Ecto neural progenitor cell (in vitro differentiated cells): ENCODE measurements at regions not wholly inside any gene's neighbourhood (a gene's known extent, or its start where the extent isn't known, plus 50 kb on each side); places are given as distances from the start of the nearest gene placed in this dataset.
"Not testable (repeated sequence)": the region's sequence is repeated elsewhere in the genome, so short reads cannot be mapped to it uniquely, and the experiment has no call there.

Source experiments
- DNase-seq: peaks from one replicate; pipeline ENCODE4 v3.0.0-alpha.2; 2018; ENCODE audit warnings: low spot score

DNA sequence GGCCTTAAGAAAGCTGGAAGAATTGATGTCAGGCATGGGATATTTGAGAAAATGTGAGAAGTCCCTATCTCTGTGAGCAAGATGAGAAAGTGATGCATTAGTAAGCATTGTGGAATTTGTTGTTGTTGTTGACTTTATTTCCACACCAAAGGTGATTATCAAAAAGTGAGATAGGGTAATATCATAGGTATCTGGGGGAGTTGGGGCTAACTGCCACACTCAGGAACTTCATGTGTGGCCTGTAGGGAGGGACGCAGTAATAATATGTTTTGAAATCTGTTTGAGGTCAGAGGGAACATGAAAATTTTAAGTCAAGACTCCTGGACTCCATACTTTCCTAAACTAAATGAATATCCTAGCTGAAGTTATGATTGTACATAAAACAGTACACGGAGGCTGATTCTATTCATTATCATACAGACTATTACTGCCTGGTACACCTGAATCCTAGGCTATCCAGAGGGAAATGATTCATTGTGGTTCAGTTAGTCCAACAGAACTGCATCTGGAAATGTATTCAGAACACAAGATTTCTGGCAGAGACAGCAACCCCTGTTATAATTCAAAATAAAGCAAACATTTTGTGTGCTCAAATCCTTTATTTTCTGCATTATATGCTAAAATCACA, 304.8 kb downstream of the CPS1 start:
- no peak for DNase-seq

DNA sequence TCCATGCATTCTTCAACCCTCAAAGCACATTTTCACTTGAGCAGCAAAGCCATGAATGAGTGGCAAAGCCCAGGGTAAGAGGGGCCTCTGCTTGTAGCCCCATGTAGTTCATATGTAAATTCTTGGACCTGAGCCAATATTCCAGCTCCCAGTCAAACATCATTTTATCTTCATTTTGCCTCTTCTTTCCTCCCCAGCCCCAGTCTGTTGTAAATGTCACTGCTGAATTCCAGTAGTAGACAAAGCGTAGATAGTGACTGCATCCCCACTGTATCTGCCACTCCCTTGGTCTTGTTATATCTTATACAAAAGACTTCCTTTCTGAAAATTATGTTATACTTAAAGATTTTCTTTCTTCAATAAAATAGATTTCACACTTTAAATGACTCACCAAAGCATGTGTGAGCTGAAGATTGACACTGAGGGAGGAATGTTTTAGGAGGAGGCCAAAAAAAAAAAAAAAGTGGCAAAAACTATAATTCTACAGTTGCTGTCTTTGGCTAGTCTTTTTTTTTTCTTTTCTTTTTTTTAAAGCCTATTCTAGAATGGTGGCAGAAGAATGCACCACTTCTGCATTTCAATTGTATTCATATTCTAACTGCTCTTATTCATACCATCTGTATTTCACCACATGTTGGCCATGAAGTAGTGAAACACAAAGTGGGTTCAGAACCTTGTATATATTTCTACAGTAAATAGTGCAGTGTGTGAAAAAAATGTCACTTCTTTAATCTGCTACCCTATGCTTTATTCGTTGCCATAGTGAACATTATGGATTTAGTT, 306.1 kb downstream of the CPS1 start:
- DNase-seq = no peak

DNA sequence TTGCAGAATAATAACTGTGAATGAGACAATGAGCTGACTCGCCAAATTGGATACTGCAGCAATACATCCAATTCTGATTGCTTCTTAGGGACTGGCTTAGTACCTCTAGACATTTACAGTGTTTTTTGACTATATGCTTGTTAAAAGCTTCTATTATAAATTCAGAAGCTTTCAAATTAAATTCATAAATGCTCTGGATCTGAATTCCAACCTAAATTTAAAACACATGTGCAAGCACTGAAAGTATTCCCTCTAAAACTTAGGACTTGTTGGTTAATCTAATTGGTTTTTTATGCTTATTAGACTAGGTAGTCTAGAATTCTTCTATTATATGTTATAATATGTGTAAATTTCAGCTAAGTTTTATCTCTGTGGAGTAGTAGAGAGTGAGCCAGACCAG, 306.9 kb downstream of the CPS1 start:
- DNase-seq = no peak

- DNase-seq = not testable (repeated sequence)
Measured at GRCh38 chr2:210871566-210871965, 315.2 kb downstream of the CPS1 start.

DNA sequence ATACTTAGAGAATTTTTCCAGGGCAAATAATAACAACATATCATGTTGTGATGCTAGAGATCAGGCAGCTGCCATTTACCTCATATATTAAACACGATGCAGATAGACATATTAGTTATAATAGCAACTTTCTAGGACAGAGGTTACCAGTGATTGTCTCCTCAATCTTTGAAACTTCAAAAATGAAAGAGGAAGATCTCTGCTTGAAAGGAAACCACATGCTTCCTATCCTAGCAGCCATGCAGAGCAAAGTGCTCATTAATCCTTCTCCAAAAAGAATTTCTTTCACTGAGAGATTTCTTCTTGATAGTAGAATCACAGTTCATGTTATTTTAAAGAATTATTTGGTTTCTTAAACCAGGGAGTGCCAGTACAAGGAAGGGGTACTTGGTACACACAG, 317.2 kb downstream of the CPS1 start:
- no peak for DNase-seq

- DNase-seq = no peak
Measured at GRCh38 chr2:210884227-210884626, 327.8 kb downstream of the CPS1 start.

- no peak for DNase-seq
Measured at GRCh38 chr2:210888035-210888434, 331.6 kb downstream of the CPS1 start.

GRCh38 chr2:210895132-210895531, 338.7 kb downstream of the CPS1 start:
- peak; percentile 47 for DNase-seq

DNA sequence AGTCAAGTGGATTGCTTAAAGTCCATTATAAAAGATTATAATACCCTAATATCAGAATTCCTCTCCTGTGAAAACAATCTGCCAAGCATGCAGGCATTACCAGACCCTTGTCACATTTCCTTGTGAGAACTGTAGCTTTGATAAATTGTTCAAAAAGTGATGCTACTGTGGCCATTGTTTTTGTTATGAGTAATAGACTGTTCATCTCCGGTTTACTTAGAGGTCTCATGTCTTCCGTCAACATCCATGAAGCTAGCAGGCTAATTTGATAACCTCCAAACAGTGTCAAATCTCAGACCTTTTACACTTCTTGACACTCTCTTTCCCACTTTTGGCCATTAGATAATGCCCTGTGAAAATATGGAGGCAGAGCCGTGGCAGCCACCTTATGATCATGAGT, 342.7 kb downstream of the CPS1 start:
- no peak for DNase-seq

DNA sequence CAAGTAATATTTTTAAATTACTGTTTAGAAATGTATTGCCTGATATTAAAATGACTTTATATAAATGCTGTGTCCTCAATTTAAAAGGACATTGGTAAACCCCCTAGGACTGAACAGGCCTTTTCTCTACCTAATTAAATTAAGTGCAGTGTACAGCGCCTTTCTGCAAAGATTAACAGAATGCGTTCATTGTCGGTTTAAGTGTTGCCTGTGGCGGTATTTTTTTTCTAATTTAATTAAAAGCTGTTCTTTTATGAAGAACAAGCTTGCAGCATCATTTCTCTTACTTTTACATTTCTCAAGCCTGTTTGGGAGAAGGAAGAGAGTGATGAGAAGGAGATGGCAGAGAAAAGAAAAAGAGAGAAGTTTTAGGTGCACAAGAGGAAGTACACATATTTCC, 344.9 kb downstream of the CPS1 start:
- no peak for DNase-seq

GRCh38 chr2:210912779-210913178, 356.4 kb downstream of the CPS1 start:
- DNase-seq = no peak

DNA sequence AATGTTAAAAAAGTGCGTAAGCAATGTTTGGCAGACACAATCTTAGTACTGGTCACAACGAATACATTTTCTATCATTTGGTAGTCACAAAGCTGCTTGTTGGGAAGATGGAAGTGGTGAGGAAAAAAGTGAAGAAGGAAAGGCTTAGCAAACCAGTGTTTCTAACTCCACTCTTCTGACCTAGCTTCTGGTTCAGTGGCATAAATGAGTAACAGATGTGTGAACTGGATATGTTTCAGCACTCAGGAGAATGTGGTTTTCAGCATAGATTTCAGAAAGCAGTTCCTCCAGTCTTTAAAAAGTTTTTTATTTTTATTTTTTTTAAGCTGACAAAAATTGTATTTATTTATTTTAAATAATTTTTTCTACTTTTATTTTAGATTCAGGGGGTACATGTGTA, 357.1 kb downstream of the CPS1 start:
- DNase-seq = no peak

- DNase-seq = no peak
Measured at GRCh38 chr2:210915912-210916311, 359.5 kb downstream of the CPS1 start.

GRCh38 chr2:210917465-210917864, 361.1 kb downstream of the CPS1 start:
- DNase-seq = no peak

- DNase-seq = no peak
Measured at GRCh38 chr2:210919128-210919527, 362.7 kb downstream of the CPS1 start.

- no peak for DNase-seq
Measured at GRCh38 chr2:210922419-210922818, 366.0 kb downstream of the CPS1 start.

DNA sequence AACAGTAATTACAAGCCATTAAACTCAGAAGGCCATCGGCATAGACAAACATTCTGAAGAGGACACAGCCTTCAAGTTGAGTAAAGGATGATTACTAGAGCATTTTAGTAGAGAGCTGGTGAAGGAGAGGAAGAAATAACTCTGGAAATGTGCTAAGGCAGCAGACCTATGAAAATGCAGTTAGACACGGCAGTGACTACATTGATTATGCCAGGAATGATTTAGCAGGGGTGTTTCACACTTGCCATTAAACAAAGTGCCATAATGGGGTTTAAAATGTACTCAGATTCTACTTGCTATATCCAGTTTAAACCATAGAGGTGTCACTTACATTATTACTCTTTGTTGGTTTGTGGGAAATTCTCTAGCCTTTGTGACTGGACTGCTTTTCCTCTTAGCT, 372.3 kb downstream of the CPS1 start:
- DNase-seq = no peak

- no peak for DNase-seq
Measured at GRCh38 chr2:210938228-210938627, 381.8 kb downstream of the CPS1 start.

DNA sequence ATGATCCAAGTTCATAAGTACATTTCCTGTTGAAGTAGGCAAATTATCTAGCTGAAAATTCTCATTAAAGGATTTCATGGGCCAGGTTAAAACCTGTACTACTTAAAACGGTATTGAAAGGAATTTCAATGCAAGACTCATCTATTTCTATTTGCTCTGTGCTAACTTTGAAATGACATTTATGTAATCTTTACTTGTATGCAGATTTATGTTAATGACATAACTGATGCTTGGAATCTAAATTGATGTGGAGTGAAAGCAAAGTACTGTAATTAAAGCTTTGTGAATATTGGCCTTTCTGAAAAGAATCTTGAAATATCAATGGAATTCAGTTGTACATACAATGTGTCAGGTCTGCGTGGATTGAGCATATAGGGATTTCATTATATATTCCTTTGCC, 390.0 kb downstream of the CPS1 start:
- DNase-seq = no peak

- DNase-seq = not testable (repeated sequence)
Measured at GRCh38 chr2:210950434-210951060, 394.1 kb downstream of the CPS1 start.

GRCh38 chr2:210954386-210954907, 398.0 kb downstream of the CPS1 start:
- DNase-seq = no peak

DNA sequence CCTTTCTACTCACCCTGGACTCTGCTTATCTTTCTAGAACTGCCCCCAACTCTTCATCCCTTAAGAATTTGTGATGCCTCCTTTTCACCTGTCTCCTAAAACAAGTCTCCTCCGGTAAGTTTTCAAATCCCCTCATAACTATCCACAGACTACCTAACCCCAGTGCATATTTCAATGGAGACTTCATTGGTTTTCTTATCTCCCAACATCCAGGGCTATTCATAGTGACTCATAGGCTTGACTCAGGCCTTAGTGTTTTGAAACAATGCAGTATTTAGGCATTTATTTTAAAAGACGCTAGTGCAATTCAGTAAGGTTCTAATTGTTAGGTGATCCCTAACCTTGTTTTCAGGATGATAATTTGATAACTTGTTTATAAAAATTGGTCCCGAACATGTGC, 399.2 kb downstream of the CPS1 start:
- no peak for DNase-seq

GRCh38 chr2:210956101-210956500, 399.7 kb downstream of the CPS1 start:
- DNase-seq = no peak
